H9 (cell line): ENCODE measurements at regions not wholly inside any gene's neighbourhood (a gene's known extent, or its start where the extent isn't known, plus 50 kb on each side); places are given as distances from the start of the nearest gene placed in this dataset.

Source experiments
- DNase-seq: peaks from one replicate; pipeline ENCODE4 v3.0.0-alpha.2; 2017
- H2AFZ ChIP-seq: one replicate; pipeline ENCODE4 v1.6.1; 2013; ENCODE audit warnings: mild to moderate bottlenecking, low read length, control low read depth, moderate library complexity
- H2AK5ac ChIP-seq: 2 replicates; pipeline ENCODE4 v1.6.1; 2013; ENCODE audit warnings: low read length, control low read depth, mixed read lengths; ENCODE audit not compliant: insufficient read length
- H2BK120ac ChIP-seq: one replicate; pipeline ENCODE4 v1.6.1; 2013; ENCODE audit warnings: low read depth, mild to moderate bottlenecking, low read length, control low read depth, inconsistent platforms; ENCODE audit not compliant: poor library complexity, severe bottlenecking
- H2BK12ac ChIP-seq: 2 replicates; pipeline ENCODE4 v1.6.1; 2013; ENCODE audit warnings: low read length, control low read depth, mixed read lengths, low read depth; ENCODE audit not compliant: insufficient read length
- H2BK15ac ChIP-seq: 2 replicates; pipeline ENCODE4 v1.6.1; 2013; ENCODE audit warnings: low read depth, low read length, control low read depth
- H2BK20ac ChIP-seq: one replicate; pipeline ENCODE4 v1.6.1; 2013; ENCODE audit warnings: low read depth, mild to moderate bottlenecking, low read length, control low read depth, inconsistent platforms; ENCODE audit not compliant: poor library complexity, severe bottlenecking
- H2BK5ac ChIP-seq: 2 replicates; pipeline ENCODE4 v1.6.1; 2013; ENCODE audit warnings: low read length, control low read depth, mixed read lengths; ENCODE audit not compliant: insufficient read length
- H3K14ac ChIP-seq: 2 replicates; pipeline ENCODE4 v1.6.1; 2013; ENCODE audit warnings: low read length, control low read depth; ENCODE audit not compliant: insufficient read depth
- H3K18ac ChIP-seq: 2 replicates; pipeline ENCODE4 v1.6.1; 2013; ENCODE audit warnings: low read depth, mild to moderate bottlenecking, mixed read lengths, low read length, control low read depth; ENCODE audit not compliant: insufficient read length
- H3K23ac ChIP-seq: 2 replicates; pipeline ENCODE4 v1.6.1; 2013; ENCODE audit warnings: low read length, control low read depth, mixed read lengths, low read depth; ENCODE audit not compliant: insufficient read length
- H3K23me2 ChIP-seq: 2 replicates; pipeline ENCODE4 v1.6.1; 2013; ENCODE audit warnings: low read depth, mild to moderate bottlenecking, mixed read lengths, low read length, control low read depth; ENCODE audit not compliant: insufficient read length, poor library complexity, severe bottlenecking
- H3K27ac ChIP-seq: 2 replicates; pipeline ENCODE4 v1.5.1; 2013; ENCODE audit warnings: low read length, control low read depth, mixed read lengths, low read depth; ENCODE audit not compliant: insufficient read length
- H3K27me3 ChIP-seq: 2 replicates; pipeline ENCODE4 v1.6.1; 2013; ENCODE audit warnings: low read length, control low read depth, inconsistent platforms; ENCODE audit not compliant: insufficient read depth
- H3K4ac ChIP-seq: 2 replicates; pipeline ENCODE4 v1.6.1; 2013; ENCODE audit warnings: low read depth, mild to moderate bottlenecking, control low read depth, inconsistent platforms, low read length, moderate library complexity
- H3K4me1 ChIP-seq: 2 replicates; pipeline ENCODE4 v1.6.1; 2013; ENCODE audit warnings: low read length, control low read depth, inconsistent platforms; ENCODE audit not compliant: insufficient read depth
- H3K4me2 ChIP-seq: 2 replicates; pipeline ENCODE4 v1.6.1; 2013; ENCODE audit warnings: low read length, control low read depth, mixed read lengths; ENCODE audit not compliant: insufficient read length, insufficient read depth
- H3K56ac ChIP-seq: 2 replicates; pipeline ENCODE4 v1.6.1; 2013; ENCODE audit warnings: low read depth, mild to moderate bottlenecking, mixed read lengths, low read length, control low read depth; ENCODE audit not compliant: insufficient read length
- H3K79me1 ChIP-seq: 2 replicates; pipeline ENCODE4 v1.6.1; 2013; ENCODE audit warnings: low read depth, mild to moderate bottlenecking, moderate library complexity, low read length, control low read depth, inconsistent platforms; ENCODE audit not compliant: insufficient read depth, poor library complexity, severe bottlenecking
- H3K79me2 ChIP-seq: 2 replicates; pipeline ENCODE4 v1.6.1; 2013; ENCODE audit warnings: low read length, control low read depth, inconsistent platforms; ENCODE audit not compliant: insufficient read depth
- H3K9ac ChIP-seq: 2 replicates; pipeline ENCODE4 v1.6.1; 2013; ENCODE audit warnings: low read length, control low read depth, mixed read lengths; ENCODE audit not compliant: insufficient read length; ENCODE audit errors: extremely low read depth
- H3K9me3 ChIP-seq: one replicate; pipeline ENCODE4 v1.6.1; 2013; ENCODE audit warnings: low read depth, low read length, inconsistent platforms; ENCODE audit not compliant: control insufficient read depth
- H3T11ph ChIP-seq: one replicate; pipeline ENCODE4 v1.6.1; 2013; ENCODE audit warnings: mild to moderate bottlenecking, low read length, control low read depth, inconsistent platforms
- H4K20me1 ChIP-seq: one replicate; pipeline ENCODE4 v1.6.1; 2013; ENCODE audit not compliant: control insufficient read depth, insufficient read length, insufficient read depth
- H4K5ac ChIP-seq: 2 replicates; pipeline ENCODE4 v1.6.1; 2013; ENCODE audit warnings: low read depth, mild to moderate bottlenecking, mixed read lengths, low read length, control low read depth; ENCODE audit not compliant: insufficient read length
- H4K8ac ChIP-seq: replicated peaks from 2 replicates; pipeline ENCODE4 v1.6.1; 2013; ENCODE audit warnings: low read length, control low read depth, mixed read lengths, low read depth; ENCODE audit not compliant: insufficient read length
- H4K91ac ChIP-seq: 2 replicates; pipeline ENCODE4 v1.6.1; 2013; ENCODE audit warnings: low read depth, mild to moderate bottlenecking, moderate library complexity, mixed read lengths, low read length, control low read depth; ENCODE audit not compliant: insufficient read length
- H3K27ac Mint-ChIP-seq, 3 experiments: 2 replicates in 2 of 3; 3 replicates in 1 of 3; pipeline ENCODE4 v1.8.0; 2020 to 2021; ENCODE audit warnings: mixed read lengths in 3 of 3, mild to moderate bottlenecking in 1 of 3, moderate library complexity in 1 of 3
- H3K27me3 Mint-ChIP-seq: 2 replicates; pipeline ENCODE4 v1.8.0; 2021; ENCODE audit warnings: low read depth, mild to moderate bottlenecking, moderate library complexity, mixed read lengths
- H3K36me3 Mint-ChIP-seq, 3 experiments: 2 replicates in 2 of 3; 3 replicates in 1 of 3; pipeline ENCODE4 v1.8.0; 2020 to 2021; ENCODE audit warnings: low read depth in 3 of 3, mixed read lengths in 3 of 3; ENCODE audit not compliant: insufficient read depth in 1 of 3
- H3K4me1 Mint-ChIP-seq, 2 experiments: 2 replicates each; pipeline ENCODE4 v1.8.0; 2020; ENCODE audit warnings: mixed read lengths in 2 of 2
- H3K4me3 Mint-ChIP-seq, 2 experiments: 2 replicates in 1 of 2; 3 replicates in 1 of 2; pipeline ENCODE4 v1.8.0; 2020 to 2021; ENCODE audit warnings: mild to moderate bottlenecking in 2 of 2, mixed read lengths in 2 of 2, moderate library complexity in 1 of 2
- H3K9me3 Mint-ChIP-seq, 2 experiments: 2 replicates in 1 of 2; 3 replicates in 1 of 2; pipeline ENCODE4 v1.8.0; 2020; ENCODE audit warnings: mild to moderate bottlenecking in 2 of 2, mixed read lengths in 2 of 2, moderate library complexity in 1 of 2
- CTCF ChIP-seq: fragments of 200-600 bp; sonication (generic); conservative IDR thresholded peaks from 3 replicates; pipeline ENCODE4 v1.8.0; 2021; ENCODE audit warnings: antibody characterized with exemption, mild to moderate bottlenecking
- WGBS: extraction: QIAGEN DNeasy Blood & Tissue Kit; methylation state at CpG from one replicate; pipeline ENCODE4 v1.1.7; 2013; ENCODE audit warnings: missing lambda C conversion rate, low lambda C conversion rate, mixed read lengths; ENCODE audit not compliant: insufficient read length; ENCODE audit errors: extremely low coverage; 5-methylcytosine and 5-hydroxymethylcytosine counted together

- no peak overlapping the region for H3K4me2 ChIP-seq
- H3K9ac ChIP-seq = no peak overlapping the region
- H3K23me2 ChIP-seq = no peaks in the 10 kb centered on the region
- H3K4ac ChIP-seq = no peak overlapping the region
- no peak overlapping the region for H2BK5ac ChIP-seq
- H2BK20ac ChIP-seq = no peak overlapping the region
- Mint-ChIP-seq H3K36me3 (no peaks in the 10 kb centered on the region), H3K27me3 (no peaks in the 10 kb centered on the region; the same call in 1 of the 2 replicates), H3K27ac (no peak overlapping the region), H3K4me3 (no peak overlapping the region), H3K4me1 (no peaks in the 10 kb centered on the region), H3K9me3 (no peaks in the 10 kb centered on the region)
- H4K20me1 ChIP-seq = no peaks in the 10 kb centered on the region
- H2AK5ac ChIP-seq = no peak overlapping the region
- H3T11ph ChIP-seq = no peak overlapping the region
- no peaks in the 10 kb centered on the region for H3K9me3 ChIP-seq
- no peak overlapping the region for H3K18ac ChIP-seq
- no CpG with 5 or more reads among the region's 4 CpGs for WGBS
- no peaks in the 10 kb centered on the region for H3K27me3 ChIP-seq
- no peak overlapping the region for H3K56ac ChIP-seq
- H3K23ac ChIP-seq = no peak overlapping the region
- no peak overlapping the region for H2BK15ac ChIP-seq
- no peaks in the 10 kb centered on the region for H3K79me2 ChIP-seq
- DNase-seq = no peak
- no peak overlapping the region for H4K5ac ChIP-seq
- H4K8ac ChIP-seq = no peak overlapping the region
- TF ChIP-seq CTCF = no peak
- no peak overlapping the region for H2AFZ ChIP-seq
- no peaks in the 10 kb centered on the region for H3K4me1 ChIP-seq
- no peak overlapping the region for H3K14ac ChIP-seq
- no peak overlapping the region for H4K91ac ChIP-seq
- H2BK12ac ChIP-seq = no peak overlapping the region
- H2BK120ac ChIP-seq = no peak overlapping the region
- no peaks in the 10 kb centered on the region for H3K79me1 ChIP-seq
- no peak overlapping the region for H3K27ac ChIP-seq
Observed at GRCh38 chr13:74226791-74227475, 92.7 kb upstream of the KLF12 start.
